Esophagus muscularis mucosa (tissue), 4 donors: ENCODE measurements at regions not wholly inside any gene's neighbourhood (a gene's known extent, or its start where the extent isn't known, plus 50 kb on each side); places are given as distances from the start of the nearest gene placed in this dataset.

Experiments used
- DNase-seq: peaks from one replicate; pipeline ENCODE4 v3.0.0-alpha.2; 2017; ENCODE audit errors: extremely low spot score
- H3K27ac ChIP-seq, 4 donors: fragments of 200-600 bp; sonication (generic); replicated peaks in 1 of 4; 1 replicate in 3 of 4; 2 replicates in 1 of 4; pipeline ENCODE4 v1.5.1; 2016 to 2019; ENCODE audit warnings: mild to moderate bottlenecking in 1 of 4
- H3K27me3 ChIP-seq, 4 donors: fragments of 200-600 bp; sonication (generic); one replicate each; pipeline versions ENCODE4 v1.5.1 to v1.6.0; 2016 to 2019
- H3K36me3 ChIP-seq, 4 donors: fragments of 200-600 bp; sonication (generic); one replicate each; pipeline ENCODE4 v1.5.1; 2016 to 2019
- H3K4me1 ChIP-seq, 4 donors: fragments of 200-600 bp; sonication (generic); one replicate each; pipeline ENCODE4 v1.5.1; 2016 to 2019
- H3K4me3 ChIP-seq, 4 donors: fragments of 200-600 bp; sonication (generic); 1 replicate in 2 of 4; 2 replicates in 2 of 4; pipeline ENCODE4 v1.5.1; 2016 to 2019; ENCODE audit warnings: mild to moderate bottlenecking in 4 of 4, moderate library complexity in 1 of 4
- H3K9me3 ChIP-seq, 4 donors: fragments of 200-600 bp; sonication (generic); 1 replicate in 3 of 4; 2 replicates in 1 of 4; pipeline ENCODE4 v1.5.1; 2016 to 2019
- CTCF ChIP-seq, 3 experiments: fragments of 200-600 bp in 2 of 3; fragments of 450-650 bp in 1 of 3; sonication (generic) in 2 of 3; IDR thresholded peaks; one replicate each; pipeline ENCODE4 v1.5.1; 2017 to 2019; ENCODE audit warnings: antibody characterized with exemption in 3 of 3, mild to moderate bottlenecking in 2 of 3, moderate library complexity in 1 of 3
- EP300 ChIP-seq: sonication (generic); formaldehyde crosslinking; IDR thresholded peaks from one replicate; pipeline ENCODE4 v1.6.1; 2017; ENCODE audit warnings: antibody characterized with exemption
- POLR2A ChIP-seq: fragments of 450-650 bp; IDR thresholded peaks from one replicate; pipeline ENCODE4 v1.6.1; 2017; ENCODE audit warnings: antibody characterized with exemption, moderate library complexity, mild to moderate bottlenecking, low read depth
- POLR2AphosphoS5 ChIP-seq, 2 donors: sonication (generic); formaldehyde crosslinking; IDR thresholded peaks; one replicate each; pipeline ENCODE4 v1.6.1; 2017; ENCODE audit warnings: antibody characterized with exemption in 2 of 2
- WGBS: methylation state at CpG from one replicate; pipeline ENCODE4 v1.1.5; 2018; 5-methylcytosine and 5-hydroxymethylcytosine counted together
- intact Hi-C: fragments of 100-400 bp; cut with DNase I; formaldehyde crosslinking; loops from one replicate; pipeline ENCODE4 v1.15.1; 2023

GRCh38 chr4:29853833-29854232 lies 866.3 kb upstream of the PCDH7 start:
- no peak overlapping the region for H3K4me3 ChIP-seq
- no peaks in the 10 kb centered on the region for H3K27me3 ChIP-seq
- no peaks in the 10 kb centered on the region for H3K4me1 ChIP-seq
- TF ChIP-seq CTCF (IDR thresholded peaks at IDR 0.05) (no peak), POLR2A (no peak), POLR2AphosphoS5 (IDR thresholded peaks at IDR 0.05) (no peak), EP300 (no peak)
- H3K27ac ChIP-seq: no peak overlapping the region
- H3K36me3 ChIP-seq: no peaks in the 10 kb centered on the region
- WGBS: 75% methylated on average over 2 of the region's 2 CpGs
- intact Hi-C loops: no loop called here
- DNase-seq: no peak
- H3K9me3 ChIP-seq: no peaks in the 10 kb centered on the region

- no peak for TF ChIP-seq CTCF (IDR thresholded peaks at IDR 0.05)
- no peak for TF ChIP-seq POLR2A
- TF ChIP-seq POLR2AphosphoS5 (IDR thresholded peaks at IDR 0.05): no peak
- TF ChIP-seq EP300: no peak
- 83% methylated on average over 1 of the region's 1 CpG for WGBS
- no peak overlapping the region for H3K4me3 ChIP-seq
- peaks cover 0 to 6% (median 0%) of the 10 kb centered on the region in 4 donors for H3K9me3 ChIP-seq
- no peak overlapping the region for H3K27ac ChIP-seq
- H3K27me3 ChIP-seq: no peaks in the 10 kb centered on the region
- intact Hi-C loops: no loop called here
- H3K36me3 ChIP-seq: no peaks in the 10 kb centered on the region
- no peaks in the 10 kb centered on the region for H3K4me1 ChIP-seq
- DNase-seq: no peak
Observed at GRCh38 chr4:29861307-29861706, 858.9 kb upstream of the PCDH7 start.

GRCh38 chr4:29867412-29867811 lies 852.8 kb upstream of the PCDH7 start:
- Histone ChIP-seq H3K4me1 (no peaks in the 10 kb centered on the region), H3K36me3 (no peaks in the 10 kb centered on the region), H3K4me3 (no peak overlapping the region), H3K27me3 (no peaks in the 10 kb centered on the region), H3K27ac (no peak overlapping the region), H3K9me3 (no peaks in the 10 kb centered on the region)
- TF ChIP-seq EP300 (no peak), CTCF (IDR thresholded peaks at IDR 0.05) (no peak), POLR2AphosphoS5 (IDR thresholded peaks at IDR 0.05) (no peak), POLR2A (no peak)
- no peak for DNase-seq
- intact Hi-C loops: no loop called here
- WGBS: 33% methylated on average over 1 of the region's 1 CpG

GRCh38 chr4:29900336-29900735 lies 819.8 kb upstream of the PCDH7 start:
- Histone ChIP-seq H3K4me1 (no peaks in the 10 kb centered on the region), H3K27ac (no peak overlapping the region), H3K27me3 (no peaks in the 10 kb centered on the region), H3K36me3 (no peaks in the 10 kb centered on the region), H3K4me3 (no peak overlapping the region), H3K9me3 (no peaks in the 10 kb centered on the region)
- TF ChIP-seq POLR2AphosphoS5 (IDR thresholded peaks at IDR 0.05) (no peak), POLR2A (no peak), CTCF (IDR thresholded peaks at IDR 0.05) (no peak), EP300 (no peak)
- no peak for DNase-seq
- 84% methylated on average over 3 of the region's 3 CpGs for WGBS
- intact Hi-C loops: no loop called here

- no peak overlapping the region for H3K4me3 ChIP-seq
- H3K27me3 ChIP-seq: no peaks in the 10 kb centered on the region
- 76% methylated on average over 2 of the region's 2 CpGs for WGBS
- DNase-seq: no peak
- no peak overlapping the region for H3K27ac ChIP-seq
- no peak for TF ChIP-seq EP300
- TF ChIP-seq POLR2A: no peak
- no peak for TF ChIP-seq CTCF (IDR thresholded peaks at IDR 0.05)
- no peak for TF ChIP-seq POLR2AphosphoS5 (IDR thresholded peaks at IDR 0.05)
- H3K9me3 ChIP-seq: no peaks in the 10 kb centered on the region
- no peaks in the 10 kb centered on the region for H3K36me3 ChIP-seq
- H3K4me1 ChIP-seq: no peaks in the 10 kb centered on the region
- intact Hi-C loops: no loop called here
Observed at GRCh38 chr4:29908276-29908675, 811.9 kb upstream of the PCDH7 start.
